ENCODE measurements at regions not wholly inside any gene's neighbourhood (a gene's known extent, or its start where the extent isn't known, plus 50 kb on each side); places are given as distances from the start of the nearest gene placed in this dataset.

DNA sequence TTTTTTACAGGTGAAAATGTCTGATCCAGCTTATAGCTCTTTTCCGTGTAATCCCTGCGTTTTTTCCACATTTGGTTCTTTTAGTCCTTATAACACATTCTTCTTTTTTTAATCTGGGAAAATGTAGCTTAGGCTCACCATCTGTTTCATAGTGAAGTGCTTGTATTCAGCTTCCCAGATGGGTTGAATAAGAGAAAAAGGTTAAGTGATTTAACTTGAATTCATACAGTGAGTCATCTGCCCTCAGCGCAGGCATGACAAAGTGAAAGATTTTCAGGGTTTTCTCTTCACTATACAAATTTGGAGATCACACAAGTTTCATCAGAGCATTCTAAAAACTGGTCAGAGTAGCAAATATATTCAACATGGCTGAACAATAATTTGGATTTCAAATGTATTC is 224.8 kb downstream of the SPRY2 start:
- H3K27me3 ChIP-seq = no peaks in the 10 kb centered on the region
- peaks cover 0 to 3% (median 0%) of the 10 kb centered on the region in 12 donors for H3K4me1 ChIP-seq
- no peaks in the 10 kb centered on the region for H3K36me3 ChIP-seq
- 80 to 86% (median 85%) methylated on average over 3 of the region's 3 CpGs for WGBS, 4 donors
- intact Hi-C loops (cut with DNase I) = loop anchor here in 1 of 10 donors (10.0 kb wide), 1 partner anchor 61 kb away; no protein-coding TSS in a partner anchor
- H3K27ac ChIP-seq = no peak overlapping the region
- no peak overlapping the region for H3K4me3 ChIP-seq
- peak in 1 of 4 donors; percentile 59 for ATAC-seq
- no peak for DNase-seq
- H3K9me3 ChIP-seq = no peaks in the 10 kb centered on the region
- TF ChIP-seq POLR2A (IDR thresholded peaks at IDR 0.05) = no peak

DNA sequence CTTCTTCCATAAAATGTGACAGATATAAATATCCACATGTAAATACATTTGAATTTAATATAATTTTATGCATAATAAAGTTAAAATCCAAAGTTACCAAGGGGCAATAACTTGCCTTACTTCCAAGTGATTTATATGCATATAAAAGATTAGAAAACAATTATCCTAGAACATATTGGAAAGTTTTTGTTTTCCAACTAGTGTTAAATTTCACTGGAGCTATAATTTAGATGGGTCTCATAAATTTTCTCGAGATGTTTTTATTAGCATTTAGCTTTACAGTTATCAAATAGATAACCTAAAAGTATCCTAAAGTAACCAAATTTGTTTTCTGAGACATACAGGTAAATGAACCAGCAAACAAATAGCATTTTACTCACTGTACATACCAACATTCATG is 225.3 kb downstream of the SPRY2 start:
- Histone ChIP-seq H3K27me3 (no peaks in the 10 kb centered on the region), H3K9me3 (no peaks in the 10 kb centered on the region), H3K36me3 (no peaks in the 10 kb centered on the region), H3K4me1 (peaks cover 0 to 3% (median 0%) of the 10 kb centered on the region in 12 donors), H3K4me3 (no peak overlapping the region), H3K27ac (no peak overlapping the region)
- intact Hi-C loops (cut with DNase I) = loop anchor here in 1 of 10 donors (10.0 kb wide), 1 partner anchor 61 kb away; no protein-coding TSS in a partner anchor
- TF ChIP-seq, protein P1, sequence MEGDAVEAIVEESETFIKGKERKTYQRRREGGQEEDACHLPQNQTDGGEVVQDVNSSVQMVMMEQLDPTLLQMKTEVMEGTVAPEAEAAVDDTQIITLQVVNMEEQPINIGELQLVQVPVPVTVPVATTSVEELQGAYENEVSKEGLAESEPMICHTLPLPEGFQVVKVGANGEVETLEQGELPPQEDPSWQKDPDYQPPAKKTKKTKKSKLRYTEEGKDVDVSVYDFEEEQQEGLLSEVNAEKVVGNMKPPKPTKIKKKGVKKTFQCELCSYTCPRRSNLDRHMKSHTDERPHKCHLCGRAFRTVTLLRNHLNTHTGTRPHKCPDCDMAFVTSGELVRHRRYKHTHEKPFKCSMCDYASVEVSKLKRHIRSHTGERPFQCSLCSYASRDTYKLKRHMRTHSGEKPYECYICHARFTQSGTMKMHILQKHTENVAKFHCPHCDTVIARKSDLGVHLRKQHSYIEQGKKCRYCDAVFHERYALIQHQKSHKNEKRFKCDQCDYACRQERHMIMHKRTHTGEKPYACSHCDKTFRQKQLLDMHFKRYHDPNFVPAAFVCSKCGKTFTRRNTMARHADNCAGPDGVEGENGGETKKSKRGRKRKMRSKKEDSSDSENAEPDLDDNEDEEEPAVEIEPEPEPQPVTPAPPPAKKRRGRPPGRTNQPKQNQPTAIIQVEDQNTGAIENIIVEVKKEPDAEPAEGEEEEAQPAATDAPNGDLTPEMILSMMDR (IDR thresholded peaks at IDR 0.05) = no peak
- no peak for TF ChIP-seq POLR2A (IDR thresholded peaks at IDR 0.05)
- no peak for ATAC-seq
- 84 to 91% (median 89%) methylated on average over 1 of the region's 1 CpG for WGBS, 4 donors
- DNase-seq = no peak

DNA sequence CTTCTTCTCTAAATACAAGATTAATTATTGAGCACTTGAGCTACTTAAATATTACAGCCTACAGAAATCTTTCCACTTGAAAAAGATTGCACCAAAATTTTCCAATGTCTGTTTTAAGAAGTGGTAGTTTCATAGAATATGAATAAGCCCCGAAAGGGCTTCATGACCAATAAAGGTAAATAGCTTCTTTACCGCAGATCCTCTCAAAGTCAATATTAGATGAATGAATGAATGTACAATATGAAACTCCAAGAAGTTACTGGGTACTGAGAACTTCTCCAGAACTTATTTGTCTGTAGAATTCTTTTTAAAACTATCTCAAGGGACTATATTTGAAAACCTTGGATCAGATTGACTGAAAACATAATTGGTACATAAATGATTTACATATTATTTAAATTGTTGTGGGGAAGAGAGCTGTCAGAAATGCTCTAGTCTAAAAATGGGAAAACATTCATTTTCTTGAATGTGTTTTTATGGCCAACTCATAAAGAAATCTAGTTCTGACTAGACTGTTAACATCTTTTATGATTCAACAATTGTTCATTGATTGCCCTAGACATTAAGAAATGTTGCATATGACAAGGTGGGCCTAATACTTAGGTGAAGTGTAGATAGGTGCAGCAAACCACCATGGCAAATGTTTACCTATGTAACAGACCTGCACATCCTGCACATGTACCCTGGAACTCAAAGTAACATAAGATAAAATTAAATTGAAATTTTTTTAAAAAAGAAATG is 227.0 kb downstream of the SPRY2 start:
- DNase-seq (no peak), ATAC-seq (no peak)
- no peak overlapping the region for H3K27ac ChIP-seq
- no peak overlapping the region for H3K4me3 ChIP-seq
- intact Hi-C loops (cut with DNase I) = loop anchor here in 1 of 10 donors (10.0 kb wide), 1 partner anchor 59 kb away; no protein-coding TSS in a partner anchor
- TF ChIP-seq, protein P1 (IDR thresholded peaks at IDR 0.05) = no peak
- no peak for TF ChIP-seq POLR2A (IDR thresholded peaks at IDR 0.05)
- H3K27me3 ChIP-seq = no peaks in the 10 kb centered on the region
- WGBS, 4 donors = 94 to 98% (median 97%) methylated on average over 2 of the region's 2 CpGs
- no peaks in the 10 kb centered on the region for H3K36me3 ChIP-seq
- H3K9me3 ChIP-seq = peaks cover 0 to under 1% (median 0%) of the 10 kb centered on the region in 12 donors
- peaks cover 0 to 3% (median 0%) of the 10 kb centered on the region in 12 donors for H3K4me1 ChIP-seq

DNA sequence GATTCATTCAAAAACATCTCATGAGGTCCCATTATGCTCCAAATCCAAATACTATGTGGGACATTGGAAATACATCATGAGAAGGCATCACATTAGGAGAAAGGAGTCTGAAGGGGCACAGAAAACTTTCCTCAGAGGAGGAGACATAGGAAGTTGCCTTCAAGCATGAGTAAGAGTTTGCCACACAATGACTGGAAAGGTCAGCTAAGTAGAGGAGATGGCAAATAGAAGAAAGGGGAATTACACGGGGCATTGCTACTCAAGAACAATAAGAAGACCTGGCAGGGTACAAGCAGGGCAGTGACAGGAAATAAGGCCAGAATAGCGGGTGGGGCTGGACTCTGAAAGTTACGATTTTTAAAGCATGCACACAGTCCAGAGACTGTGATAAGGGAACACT is 231.6 kb downstream of the SPRY2 start:
- no peak overlapping the region for H3K4me3 ChIP-seq
- TF ChIP-seq, protein P1 (IDR thresholded peaks at IDR 0.05) = no peak
- TF ChIP-seq POLR2A (IDR thresholded peaks at IDR 0.05) = no peak
- no peaks in the 10 kb centered on the region for H3K4me1 ChIP-seq
- H3K27ac ChIP-seq = no peak overlapping the region
- H3K27me3 ChIP-seq = no peaks in the 10 kb centered on the region
- 24 to 66% (median 50%) methylated on average over 3 of the region's 3 CpGs for WGBS, 4 donors
- intact Hi-C loops (cut with DNase I) = no loop called here
- H3K36me3 ChIP-seq = no peaks in the 10 kb centered on the region
- H3K9me3 ChIP-seq = peaks cover 0 to 4% (median 0%) of the 10 kb centered on the region in 12 donors
- no peak for DNase-seq
- no peak for ATAC-seq

All from heart left ventricle (tissue), 16 donors.